ENCODE measurements at regions not wholly inside any gene's neighbourhood (a gene's known extent, or its start where the extent isn't known, plus 50 kb on each side); places are given as distances from the start of the nearest gene placed in this dataset.

DNA sequence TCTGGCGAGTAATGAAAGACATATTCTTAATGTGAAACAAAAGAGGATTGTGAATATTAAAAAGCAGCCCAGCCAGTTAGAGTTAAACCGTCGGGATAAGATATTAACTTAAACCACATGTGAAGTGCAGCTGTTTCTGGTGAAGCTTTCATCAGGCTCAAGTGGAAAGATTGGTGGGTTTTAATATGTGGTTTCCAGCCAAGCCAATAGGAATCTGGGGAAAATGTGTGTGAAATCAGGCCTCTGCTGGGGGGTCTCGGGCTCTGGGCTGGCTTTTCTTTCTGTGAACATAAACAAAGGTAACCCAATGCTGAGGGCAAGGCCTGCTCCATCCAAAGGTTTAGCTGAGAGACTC lies 279.6 kb downstream of the SLC4A3 start:
- no peaks in the 10 kb centered on the region for H3K79me2 ChIP-seq (ENCODE audit: control insufficient read depth, insufficient read depth, low read length)
- H4K20me1 ChIP-seq (replicated peaks; ENCODE audit: control insufficient read depth, insufficient read depth, low read length): no peaks in the 10 kb centered on the region
- H3K27ac ChIP-seq (ENCODE audit: extremely low read depth, low read depth, low read length): no peak overlapping the region
- no peaks in the 10 kb centered on the region for H3K9me3 ChIP-seq (replicated peaks; ENCODE audit: control insufficient read depth, insufficient read depth, low read depth, low read length)
- in situ Hi-C loops (cut with MboI): no loop called here
- BruUV-seq (replicated peaks): no TSS peak
- no peaks in the 10 kb centered on the region for H3K36me3 ChIP-seq (ENCODE audit: control insufficient read depth, insufficient read depth, low read length)
- H3K4me3 ChIP-seq: no peak overlapping the region
- H2AFZ ChIP-seq (ENCODE audit: low read depth, low read length): no peak overlapping the region
- H3K27me3 ChIP-seq (ENCODE audit: control insufficient read depth in 2 of 2, insufficient read depth in 2 of 2, low read length in 2 of 2): no peaks in the 10 kb centered on the region
- CTCF ChIA-PET (ENCODE audit: low intra/inter-chr PET ratio): no interaction called here
- DNase-seq (ENCODE audit: extremely low read depth in 1 of 4, low spot score in 3 of 4) (no peak), FAIRE-seq (no peak), ATAC-seq (no peak)
- POLR2A ChIA-PET: no interaction called here
- no peaks in the 10 kb centered on the region for H3K9me1 ChIP-seq (ENCODE audit: control insufficient read depth, insufficient read depth, low read length)
- H3K4me1 ChIP-seq (replicated peaks in 1 of 2; ENCODE audit: control insufficient read depth in 2 of 2, insufficient read depth in 2 of 2, low read length in 2 of 2): no peaks in the 10 kb centered on the region
- no peak overlapping the region for H3K9ac ChIP-seq (ENCODE audit: insufficient read depth in 1 of 2, low read depth in 2 of 2, low read length in 2 of 2)
- 0% methylated on average over 4 of the region's 4 CpGs for WGBS (ENCODE audit: insufficient coverage, low coverage, missing lambda C conversion rate)
- intact Hi-C loops (cut with micrococcal nuclease): no loop called here
- no peak overlapping the region for H3K4me2 ChIP-seq (ENCODE audit: insufficient read depth, low read length)
- TF ChIP-seq, protein P1, sequence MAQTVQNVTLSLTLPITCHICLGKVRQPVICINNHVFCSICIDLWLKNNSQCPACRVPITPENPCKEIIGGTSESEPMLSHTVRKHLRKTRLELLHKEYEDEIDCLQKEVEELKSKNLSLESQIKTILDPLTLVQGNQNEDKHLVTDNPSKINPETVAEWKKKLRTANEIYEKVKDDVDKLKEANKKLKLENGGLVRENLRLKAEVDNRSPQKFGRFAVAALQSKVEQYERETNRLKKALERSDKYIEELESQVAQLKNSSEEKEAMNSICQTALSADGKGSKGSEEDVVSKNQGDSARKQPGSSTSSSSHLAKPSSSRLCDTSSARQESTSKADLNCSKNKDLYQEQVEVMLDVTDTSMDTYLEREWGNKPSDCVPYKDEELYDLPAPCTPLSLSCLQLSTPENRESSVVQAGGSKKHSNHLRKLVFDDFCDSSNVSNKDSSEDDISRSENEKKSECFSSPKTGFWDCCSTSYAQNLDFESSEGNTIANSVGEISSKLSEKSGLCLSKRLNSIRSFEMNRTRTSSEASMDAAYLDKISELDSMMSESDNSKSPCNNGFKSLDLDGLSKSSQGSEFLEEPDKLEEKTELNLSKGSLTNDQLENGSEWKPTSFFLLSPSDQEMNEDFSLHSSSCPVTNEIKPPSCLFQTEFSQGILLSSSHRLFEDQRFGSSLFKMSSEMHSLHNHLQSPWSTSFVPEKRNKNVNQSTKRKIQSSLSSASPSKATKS (CRISPR knock-in tag; IDR thresholded peaks at IDR 0.05): no peak
- TF ChIP-seq CREM (IDR thresholded peaks at IDR 0.05; ENCODE audit: low read depth) (no peak), FUS (optimal IDR thresholded peaks at IDR 0.05; ENCODE audit: low read depth, low read length) (no peak), ZNF197 (CRISPR knock-in tag; IDR thresholded peaks at IDR 0.05; ENCODE audit: low read depth) (no peak), CEBPG (CRISPR knock-in tag; IDR thresholded peaks at IDR 0.05) (no peak), CEBPG (tag; conservative IDR thresholded peaks at IDR 0.05 in 1 of 2, IDR thresholded peaks at IDR 0.05 in 1 of 2) (no peak), HSF4 (CRISPR knock-in tag; IDR thresholded peaks at IDR 0.05; ENCODE audit: borderline replicate concordance) (no peak), KDM4B (IDR thresholded peaks at IDR 0.05; ENCODE audit: borderline replicate concordance in 2 of 2, low read depth in 1 of 2) (no peak), NONO (IDR thresholded peaks at IDR 0.05; ENCODE audit: low read depth in 2 of 2, low read length in 1 of 2) (no peak), ZNF436 (CRISPR knock-in tag; IDR thresholded peaks at IDR 0.05) (no peak)
- TF ChIP-seq, protein P2, sequence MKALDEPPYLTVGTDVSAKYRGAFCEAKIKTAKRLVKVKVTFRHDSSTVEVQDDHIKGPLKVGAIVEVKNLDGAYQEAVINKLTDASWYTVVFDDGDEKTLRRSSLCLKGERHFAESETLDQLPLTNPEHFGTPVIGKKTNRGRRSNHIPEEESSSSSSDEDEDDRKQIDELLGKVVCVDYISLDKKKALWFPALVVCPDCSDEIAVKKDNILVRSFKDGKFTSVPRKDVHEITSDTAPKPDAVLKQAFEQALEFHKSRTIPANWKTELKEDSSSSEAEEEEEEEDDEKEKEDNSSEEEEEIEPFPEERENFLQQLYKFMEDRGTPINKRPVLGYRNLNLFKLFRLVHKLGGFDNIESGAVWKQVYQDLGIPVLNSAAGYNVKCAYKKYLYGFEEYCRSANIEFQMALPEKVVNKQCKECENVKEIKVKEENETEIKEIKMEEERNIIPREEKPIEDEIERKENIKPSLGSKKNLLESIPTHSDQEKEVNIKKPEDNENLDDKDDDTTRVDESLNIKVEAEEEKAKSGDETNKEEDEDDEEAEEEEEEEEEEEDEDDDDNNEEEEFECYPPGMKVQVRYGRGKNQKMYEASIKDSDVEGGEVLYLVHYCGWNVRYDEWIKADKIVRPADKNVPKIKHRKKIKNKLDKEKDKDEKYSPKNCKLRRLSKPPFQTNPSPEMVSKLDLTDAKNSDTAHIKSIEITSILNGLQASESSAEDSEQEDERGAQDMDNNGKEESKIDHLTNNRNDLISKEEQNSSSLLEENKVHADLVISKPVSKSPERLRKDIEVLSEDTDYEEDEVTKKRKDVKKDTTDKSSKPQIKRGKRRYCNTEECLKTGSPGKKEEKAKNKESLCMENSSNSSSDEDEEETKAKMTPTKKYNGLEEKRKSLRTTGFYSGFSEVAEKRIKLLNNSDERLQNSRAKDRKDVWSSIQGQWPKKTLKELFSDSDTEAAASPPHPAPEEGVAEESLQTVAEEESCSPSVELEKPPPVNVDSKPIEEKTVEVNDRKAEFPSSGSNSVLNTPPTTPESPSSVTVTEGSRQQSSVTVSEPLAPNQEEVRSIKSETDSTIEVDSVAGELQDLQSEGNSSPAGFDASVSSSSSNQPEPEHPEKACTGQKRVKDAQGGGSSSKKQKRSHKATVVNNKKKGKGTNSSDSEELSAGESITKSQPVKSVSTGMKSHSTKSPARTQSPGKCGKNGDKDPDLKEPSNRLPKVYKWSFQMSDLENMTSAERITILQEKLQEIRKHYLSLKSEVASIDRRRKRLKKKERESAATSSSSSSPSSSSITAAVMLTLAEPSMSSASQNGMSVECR (CRISPR knock-in tag; IDR thresholded peaks at IDR 0.05): no peak
- TF ChIP-seq, protein P3, sequence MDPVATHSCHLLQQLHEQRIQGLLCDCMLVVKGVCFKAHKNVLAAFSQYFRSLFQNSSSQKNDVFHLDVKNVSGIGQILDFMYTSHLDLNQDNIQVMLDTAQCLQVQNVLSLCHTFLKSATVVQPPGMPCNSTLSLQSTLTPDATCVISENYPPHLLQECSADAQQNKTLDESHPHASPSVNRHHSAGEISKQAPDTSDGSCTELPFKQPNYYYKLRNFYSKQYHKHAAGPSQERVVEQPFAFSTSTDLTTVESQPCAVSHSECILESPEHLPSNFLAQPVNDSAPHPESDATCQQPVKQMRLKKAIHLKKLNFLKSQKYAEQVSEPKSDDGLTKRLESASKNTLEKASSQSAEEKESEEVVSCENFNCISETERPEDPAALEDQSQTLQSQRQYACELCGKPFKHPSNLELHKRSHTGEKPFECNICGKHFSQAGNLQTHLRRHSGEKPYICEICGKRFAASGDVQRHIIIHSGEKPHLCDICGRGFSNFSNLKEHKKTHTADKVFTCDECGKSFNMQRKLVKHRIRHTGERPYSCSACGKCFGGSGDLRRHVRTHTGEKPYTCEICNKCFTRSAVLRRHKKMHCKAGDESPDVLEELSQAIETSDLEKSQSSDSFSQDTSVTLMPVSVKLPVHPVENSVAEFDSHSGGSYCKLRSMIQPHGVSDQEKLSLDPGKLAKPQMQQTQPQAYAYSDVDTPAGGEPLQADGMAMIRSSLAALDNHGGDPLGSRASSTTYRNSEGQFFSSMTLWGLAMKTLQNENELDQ (CRISPR knock-in tag; IDR thresholded peaks at IDR 0.05; ENCODE audit: borderline replicate concordance): no peak
- TF ChIP-seq, protein P4, sequence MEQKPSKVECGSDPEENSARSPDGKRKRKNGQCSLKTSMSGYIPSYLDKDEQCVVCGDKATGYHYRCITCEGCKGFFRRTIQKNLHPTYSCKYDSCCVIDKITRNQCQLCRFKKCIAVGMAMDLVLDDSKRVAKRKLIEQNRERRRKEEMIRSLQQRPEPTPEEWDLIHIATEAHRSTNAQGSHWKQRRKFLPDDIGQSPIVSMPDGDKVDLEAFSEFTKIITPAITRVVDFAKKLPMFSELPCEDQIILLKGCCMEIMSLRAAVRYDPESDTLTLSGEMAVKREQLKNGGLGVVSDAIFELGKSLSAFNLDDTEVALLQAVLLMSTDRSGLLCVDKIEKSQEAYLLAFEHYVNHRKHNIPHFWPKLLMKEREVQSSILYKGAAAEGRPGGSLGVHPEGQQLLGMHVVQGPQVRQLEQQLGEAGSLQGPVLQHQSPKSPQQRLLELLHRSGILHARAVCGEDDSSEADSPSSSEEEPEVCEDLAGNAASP (IDR thresholded peaks at IDR 0.05): no peak

Measured in K562 (cell line).